ENCODE measurements at regions not wholly inside any gene's neighbourhood (a gene's known extent, or its start where the extent isn't known, plus 50 kb on each side); places are given as distances from the start of the nearest gene placed in this dataset.

GRCh38 chr14:83301791-83302190 lies 1768.1 kb upstream of the SEL1L start:
- Histone ChIP-seq H3K36me3 (no peaks in the 10 kb centered on the region), H3K27ac (no peak overlapping the region)
- DNase-seq (ENCODE audit: low spot score): no peak

GRCh38 chr14:83309211-83309610 lies 1775.6 kb upstream of the SEL1L start:
- TF ChIP-seq, protein P1, sequence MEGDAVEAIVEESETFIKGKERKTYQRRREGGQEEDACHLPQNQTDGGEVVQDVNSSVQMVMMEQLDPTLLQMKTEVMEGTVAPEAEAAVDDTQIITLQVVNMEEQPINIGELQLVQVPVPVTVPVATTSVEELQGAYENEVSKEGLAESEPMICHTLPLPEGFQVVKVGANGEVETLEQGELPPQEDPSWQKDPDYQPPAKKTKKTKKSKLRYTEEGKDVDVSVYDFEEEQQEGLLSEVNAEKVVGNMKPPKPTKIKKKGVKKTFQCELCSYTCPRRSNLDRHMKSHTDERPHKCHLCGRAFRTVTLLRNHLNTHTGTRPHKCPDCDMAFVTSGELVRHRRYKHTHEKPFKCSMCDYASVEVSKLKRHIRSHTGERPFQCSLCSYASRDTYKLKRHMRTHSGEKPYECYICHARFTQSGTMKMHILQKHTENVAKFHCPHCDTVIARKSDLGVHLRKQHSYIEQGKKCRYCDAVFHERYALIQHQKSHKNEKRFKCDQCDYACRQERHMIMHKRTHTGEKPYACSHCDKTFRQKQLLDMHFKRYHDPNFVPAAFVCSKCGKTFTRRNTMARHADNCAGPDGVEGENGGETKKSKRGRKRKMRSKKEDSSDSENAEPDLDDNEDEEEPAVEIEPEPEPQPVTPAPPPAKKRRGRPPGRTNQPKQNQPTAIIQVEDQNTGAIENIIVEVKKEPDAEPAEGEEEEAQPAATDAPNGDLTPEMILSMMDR (IDR thresholded peaks at IDR 0.05): no peak
- TF ChIP-seq POLR2A (IDR thresholded peaks at IDR 0.05) (no peak), POLR2AphosphoS5 (IDR thresholded peaks at IDR 0.05) (no peak)
- intact Hi-C loops (cut with DNase I): no loop called here
- no peak overlapping the region for H3K4me3 ChIP-seq
- no peaks in the 10 kb centered on the region for H3K36me3 ChIP-seq
- DNase-seq (ENCODE audit: low spot score): no peak
- WGBS: 97% methylated on average over 1 of the region's 1 CpG
- no peaks in the 10 kb centered on the region for H3K9me3 ChIP-seq
- H3K4me1 ChIP-seq (replicated peaks): no peaks in the 10 kb centered on the region
- H3K27ac ChIP-seq: no peak overlapping the region
- H3K27me3 ChIP-seq (replicated peaks; ENCODE audit: insufficient read depth): no peaks in the 10 kb centered on the region

More at GRCh38 chr14:83301791-83302190, 1768.1 kb upstream of the SEL1L start:
- H3K4me1 ChIP-seq (replicated peaks): no peaks in the 10 kb centered on the region
- no peaks in the 10 kb centered on the region for H3K9me3 ChIP-seq
- WGBS: 71% methylated on average over 3 of the region's 3 CpGs
- TF ChIP-seq POLR2A (IDR thresholded peaks at IDR 0.05): no peak
- H3K27me3 ChIP-seq (replicated peaks; ENCODE audit: insufficient read depth): no peaks in the 10 kb centered on the region
- no peak overlapping the region for H3K4me3 ChIP-seq
- intact Hi-C loops (cut with DNase I): no loop called here

- H3K27ac ChIP-seq: no peak overlapping the region
- TF ChIP-seq POLR2A (IDR thresholded peaks at IDR 0.05) (no peak), POLR2AphosphoS5 (IDR thresholded peaks at IDR 0.05) (no peak)
- TF ChIP-seq, protein P1 (IDR thresholded peaks at IDR 0.05): no peak
- WGBS: 76% methylated on average over 3 of the region's 3 CpGs
- H3K4me1 ChIP-seq (replicated peaks): no peaks in the 10 kb centered on the region
- H3K36me3 ChIP-seq: no peaks in the 10 kb centered on the region
- H3K4me3 ChIP-seq: no peak overlapping the region
- intact Hi-C loops (cut with DNase I): no loop called here
- no peaks in the 10 kb centered on the region for H3K9me3 ChIP-seq
- DNase-seq (ENCODE audit: low spot score): no peak
- no peaks in the 10 kb centered on the region for H3K27me3 ChIP-seq (replicated peaks; ENCODE audit: insufficient read depth)
Measured at GRCh38 chr14:83309833-83310232, 1776.2 kb upstream of the SEL1L start.

GRCh38 chr14:83312511-83312910 lies 1778.9 kb upstream of the SEL1L start:
- Histone ChIP-seq H3K27me3 (replicated peaks; ENCODE audit: insufficient read depth) (no peaks in the 10 kb centered on the region), H3K9me3 (no peaks in the 10 kb centered on the region), H3K36me3 (no peaks in the 10 kb centered on the region), H3K27ac (no peak overlapping the region), H3K4me1 (replicated peaks) (no peaks in the 10 kb centered on the region), H3K4me3 (no peak overlapping the region)
- TF ChIP-seq POLR2A (IDR thresholded peaks at IDR 0.05) (no peak), POLR2AphosphoS5 (IDR thresholded peaks at IDR 0.05) (no peak)
- TF ChIP-seq, protein P1 (IDR thresholded peaks at IDR 0.05): no peak
- DNase-seq (ENCODE audit: low spot score): no peak
- intact Hi-C loops (cut with DNase I): no loop called here
- 88% methylated on average over 2 of the region's 2 CpGs for WGBS

DNA sequence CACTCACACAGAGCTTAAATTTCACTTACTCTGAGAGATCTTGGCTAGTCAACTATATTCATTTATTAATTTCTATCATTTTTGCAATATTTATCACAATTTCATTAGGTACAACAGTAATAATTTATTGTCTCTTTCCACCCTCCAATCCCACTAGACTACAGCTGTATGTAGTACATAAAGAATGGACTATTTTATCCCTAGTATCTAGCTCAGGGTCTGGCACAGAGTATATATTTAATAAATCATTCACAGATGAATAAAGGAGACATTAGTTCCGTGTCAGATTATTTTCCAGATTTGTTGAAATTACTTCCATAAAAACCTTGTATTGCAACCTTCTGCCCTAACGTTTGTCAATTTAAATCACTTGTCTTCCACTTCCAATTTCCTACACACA lies 1781.1 kb upstream of the SEL1L start:
- WGBS: 48% methylated on average over 2 of the region's 2 CpGs
- DNase-seq (ENCODE audit: low spot score): no peak
- Histone ChIP-seq H3K27me3 (replicated peaks; ENCODE audit: insufficient read depth) (no peaks in the 10 kb centered on the region), H3K36me3 (no peaks in the 10 kb centered on the region), H3K4me3 (no peak overlapping the region), H3K4me1 (replicated peaks) (no peaks in the 10 kb centered on the region), H3K9me3 (no peaks in the 10 kb centered on the region), H3K27ac (no peak overlapping the region)
- intact Hi-C loops (cut with DNase I): no loop called here
- no peak for TF ChIP-seq POLR2AphosphoS5 (IDR thresholded peaks at IDR 0.05)
- TF ChIP-seq, protein P1 (IDR thresholded peaks at IDR 0.05): no peak
- no peak for TF ChIP-seq POLR2A (IDR thresholded peaks at IDR 0.05)

All from prostate gland (tissue), 2 donors.